ENCODE measurements at regions not wholly inside any gene's neighbourhood (a gene's known extent, or its start where the extent isn't known, plus 50 kb on each side); places are given as distances from the start of the nearest gene placed in this dataset.

GRCh38 chr10:118939211-118940007, 90.1 kb upstream of the NANOS1 start:
- no peaks in the 10 kb centered on the region for H3K36me3 ChIP-seq (replicated peaks; ENCODE audit: insufficient read depth, low read length)
- H3K79me2 ChIP-seq (ENCODE audit: low read length) = no peaks in the 10 kb centered on the region
- no peaks in the 10 kb centered on the region for H3K27me3 ChIP-seq (replicated peaks; ENCODE audit: insufficient read depth, low read length)
- DNase-seq = peak; percentile 88
- H3F3A ChIP-seq (ENCODE audit: insufficient read depth, low read length) = peaks cover 5% of the 10 kb centered on the region; the same call in 1 of the 2 replicates
- no peaks in the 10 kb centered on the region for H3K9me2 ChIP-seq (replicated peaks; ENCODE audit: insufficient read depth, low read length)
- TF ChIP-seq EZH2phosphoT487 (IDR thresholded peaks at IDR 0.05; ENCODE audit: low read length) (no peak), CTCF (IDR thresholded peaks at IDR 0.05; ENCODE audit: low read length) (no peak), EZH2 (optimal IDR thresholded peaks at IDR 0.05; ENCODE audit: low read depth, low read length) (no peak)
- H3K27ac ChIP-seq (ENCODE audit: low read length) = peak overlapping the region; percentile 41; the same call in 1 of the 2 replicates
- peaks cover 6% of the 10 kb centered on the region for H3K4me1 ChIP-seq (ENCODE audit: low read length)
- no peak overlapping the region for H3K9ac ChIP-seq (ENCODE audit: low read length)
- no peaks in the 10 kb centered on the region for H3K9me3 ChIP-seq (replicated peaks; ENCODE audit: insufficient read depth, low read length)
- 0 out of 2 replicates have a peak overlapping the region, but pooled peaks have one; percentile 1 for H3K4me3 ChIP-seq (ENCODE audit: low read length)
- peak overlapping the region; percentile 57; the same call in 1 of the 2 replicates for H2AFZ ChIP-seq (ENCODE audit: low read length)
- peak overlapping the region; percentile 49; the same call in 1 of the 2 replicates for H3K4me2 ChIP-seq (ENCODE audit: low read depth, low read length)
- no peaks in the 10 kb centered on the region for H4K20me1 ChIP-seq (ENCODE audit: insufficient read depth, low read length)

GRCh38 chr10:118940386-118940785, 89.1 kb upstream of the NANOS1 start:
- Histone ChIP-seq H3K9ac (ENCODE audit: low read length) (no peak overlapping the region), H3K9me3 (replicated peaks; ENCODE audit: insufficient read depth, low read length) (no peaks in the 10 kb centered on the region), H3F3A (ENCODE audit: insufficient read depth, low read length) (peaks cover 5% of the 10 kb centered on the region; the same call in 1 of the 2 replicates), H4K20me1 (ENCODE audit: insufficient read depth, low read length) (no peaks in the 10 kb centered on the region), H3K79me2 (ENCODE audit: low read length) (no peaks in the 10 kb centered on the region), H3K27me3 (replicated peaks; ENCODE audit: insufficient read depth, low read length) (no peaks in the 10 kb centered on the region), H3K36me3 (replicated peaks; ENCODE audit: insufficient read depth, low read length) (no peaks in the 10 kb centered on the region), H3K9me2 (replicated peaks; ENCODE audit: insufficient read depth, low read length) (no peaks in the 10 kb centered on the region), H2AFZ (ENCODE audit: low read length) (no peak overlapping the region), H3K27ac (ENCODE audit: low read length) (no peak overlapping the region), H3K4me1 (ENCODE audit: low read length) (peaks cover 6% of the 10 kb centered on the region), H3K4me3 (ENCODE audit: low read length) (no peak overlapping the region), H3K4me2 (ENCODE audit: low read depth, low read length) (no peak overlapping the region)
- no peak for DNase-seq
- TF ChIP-seq CTCF (IDR thresholded peaks at IDR 0.05; ENCODE audit: low read length) = no peak
- TF ChIP-seq EZH2phosphoT487 (IDR thresholded peaks at IDR 0.05; ENCODE audit: low read length) = no peak
- TF ChIP-seq EZH2 (optimal IDR thresholded peaks at IDR 0.05; ENCODE audit: low read depth, low read length) = no peak

DNA sequence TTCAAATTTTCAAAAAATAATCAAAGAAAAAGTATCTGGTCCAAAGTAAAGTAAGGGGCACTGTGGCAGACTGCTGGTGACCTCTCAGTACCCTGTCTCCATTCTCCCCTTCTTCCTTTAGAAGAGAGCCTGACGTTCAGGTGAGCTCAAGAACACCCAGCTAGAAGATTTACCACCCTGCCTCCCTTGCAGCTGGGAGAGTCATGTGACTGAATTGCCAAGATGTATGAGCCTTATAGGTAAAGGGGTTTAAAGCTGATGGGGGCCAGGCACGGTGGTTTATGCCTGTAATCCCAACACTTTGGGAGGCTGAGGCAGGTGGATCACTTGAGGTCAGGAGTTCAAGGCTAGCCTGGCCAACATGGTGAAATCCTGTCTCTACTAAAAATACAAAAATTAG, 86.3 kb upstream of the NANOS1 start:
- Histone ChIP-seq H3K4me2 (ENCODE audit: low read depth, low read length) (no peak overlapping the region), H3K27ac (ENCODE audit: low read length) (no peak overlapping the region), H3K9ac (ENCODE audit: low read length) (no peak overlapping the region), H3K36me3 (replicated peaks; ENCODE audit: insufficient read depth, low read length) (no peaks in the 10 kb centered on the region), H3F3A (ENCODE audit: insufficient read depth, low read length) (peaks cover 5% of the 10 kb centered on the region; the same call in 1 of the 2 replicates), H3K27me3 (replicated peaks; ENCODE audit: insufficient read depth, low read length) (no peaks in the 10 kb centered on the region), H3K9me3 (replicated peaks; ENCODE audit: insufficient read depth, low read length) (no peaks in the 10 kb centered on the region), H3K79me2 (ENCODE audit: low read length) (no peaks in the 10 kb centered on the region), H3K4me3 (ENCODE audit: low read length) (no peak overlapping the region), H2AFZ (ENCODE audit: low read length) (no peak overlapping the region), H4K20me1 (ENCODE audit: insufficient read depth, low read length) (no peaks in the 10 kb centered on the region), H3K4me1 (ENCODE audit: low read length) (peaks cover 6% of the 10 kb centered on the region), H3K9me2 (replicated peaks; ENCODE audit: insufficient read depth, low read length) (no peaks in the 10 kb centered on the region)
- TF ChIP-seq EZH2 (optimal IDR thresholded peaks at IDR 0.05; ENCODE audit: low read depth, low read length) = no peak
- no peak for TF ChIP-seq EZH2phosphoT487 (IDR thresholded peaks at IDR 0.05; ENCODE audit: low read length)
- no peak for TF ChIP-seq CTCF (IDR thresholded peaks at IDR 0.05; ENCODE audit: low read length)
- no peak for DNase-seq
